ENCODE measurements at regions not wholly inside any gene's neighbourhood (a gene's known extent, or its start where the extent isn't known, plus 50 kb on each side); places are given as distances from the start of the nearest gene placed in this dataset.
"Not testable (repeated sequence)": the region's sequence is repeated elsewhere in the genome, so short reads cannot be mapped to it uniquely, and the experiment has no call there.

GRCh38 chr6:112401083-112401482 lies 54.0 kb downstream of the RFPL4B start:
- FAIRE-seq = no peak

GRCh38 chr6:112407101-112407590 lies 60.0 kb downstream of the RFPL4B start:
- FAIRE-seq = no peak

GRCh38 chr6:112408522-112408921 lies 61.4 kb downstream of the RFPL4B start:
- no peak for FAIRE-seq

- no peak for FAIRE-seq
Measured at GRCh38 chr6:112409311-112409710, 62.2 kb downstream of the RFPL4B start.

DNA sequence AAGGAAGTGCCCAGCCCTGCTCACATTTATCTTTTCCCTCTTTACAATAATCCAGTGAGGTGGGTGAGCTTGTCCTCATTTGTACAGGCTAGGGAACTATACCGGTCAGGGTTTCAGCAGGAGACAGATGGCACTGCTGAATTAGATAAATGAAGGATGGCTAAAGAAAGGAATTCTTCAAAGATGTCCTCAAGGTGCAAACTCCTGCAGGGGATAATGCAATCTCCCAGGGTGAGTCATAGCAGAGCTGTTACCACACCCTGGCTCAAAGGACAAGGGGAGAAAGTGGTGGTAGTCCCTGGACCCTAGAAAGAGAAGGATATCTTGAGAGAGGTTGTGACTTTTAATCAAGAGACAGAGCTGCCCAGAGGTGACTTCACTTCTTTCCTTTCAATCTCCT lies 66.7 kb downstream of the RFPL4B start:
- FAIRE-seq = no peak

GRCh38 chr6:112415366-112415765 lies 68.2 kb downstream of the RFPL4B start:
- FAIRE-seq = no peak

GRCh38 chr6:112416866-112417265 lies 69.7 kb downstream of the RFPL4B start:
- no peak for FAIRE-seq

DNA sequence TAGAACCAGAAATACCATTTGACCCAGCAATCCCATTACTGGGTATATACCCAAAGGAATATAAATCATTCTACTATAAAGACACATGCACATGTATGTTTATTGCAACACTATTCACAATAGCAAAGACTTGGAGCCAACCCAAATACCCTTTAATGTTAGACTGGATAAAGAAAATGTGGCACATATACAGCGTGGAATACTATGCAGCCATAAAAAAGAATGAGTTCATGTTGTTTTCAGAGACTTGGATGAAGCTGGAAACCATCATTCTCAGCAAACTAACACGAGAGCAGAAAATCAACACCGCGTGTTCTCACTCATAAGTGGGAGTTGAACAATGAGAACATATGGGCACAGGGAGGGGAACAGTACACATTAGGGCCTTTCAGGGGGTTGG lies 79.9 kb downstream of the RFPL4B start:
- not testable (repeated sequence) for FAIRE-seq

GRCh38 chr6:112427499-112427898 lies 80.4 kb downstream of the RFPL4B start:
- no peak for FAIRE-seq

DNA sequence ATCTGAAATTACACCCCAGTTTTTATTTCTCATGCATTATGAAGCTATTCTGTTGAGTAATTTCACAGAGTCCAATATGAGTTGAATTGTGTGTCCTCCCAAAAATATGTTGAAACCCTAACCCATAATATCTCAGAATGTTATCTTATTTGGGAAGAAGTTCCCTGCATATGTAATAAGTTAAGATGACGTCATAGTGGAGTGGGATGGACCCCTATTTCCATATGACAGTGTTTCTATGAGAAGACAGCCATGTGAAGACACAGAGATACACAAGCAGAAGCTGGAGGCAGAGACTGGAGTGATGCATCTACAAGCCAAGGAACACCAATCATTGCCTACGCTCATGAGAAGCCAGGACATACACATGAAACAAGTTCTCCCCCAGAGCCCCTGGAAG lies 81.3 kb downstream of the RFPL4B start:
- no peak for FAIRE-seq

GRCh38 chr6:112429226-112429625 lies 82.1 kb downstream of the RFPL4B start:
- FAIRE-seq = no peak

GRCh38 chr6:112431803-112432202 lies 84.7 kb downstream of the RFPL4B start:
- no peak for FAIRE-seq

DNA sequence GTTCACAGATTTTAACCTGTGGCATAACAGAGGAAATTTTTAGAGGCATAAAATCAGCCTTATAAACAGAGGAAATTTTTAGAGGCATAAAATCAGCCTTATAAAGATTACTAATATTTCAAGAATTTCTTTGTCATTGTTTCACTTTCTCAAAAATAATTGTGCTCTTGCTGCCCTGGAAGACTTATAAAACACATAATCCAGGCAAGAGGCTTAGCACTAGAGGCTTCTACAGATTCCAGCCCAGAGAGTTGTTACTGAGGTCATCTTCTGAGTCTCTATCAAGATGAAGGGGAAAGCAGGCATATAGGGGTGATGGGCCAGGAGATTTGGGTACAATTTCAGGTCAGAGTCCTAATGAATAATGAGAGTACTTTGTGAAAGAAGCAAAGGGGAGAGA lies 85.7 kb downstream of the RFPL4B start:
- no peak for FAIRE-seq

GRCh38 chr6:112433457-112433856 lies 86.3 kb downstream of the RFPL4B start:
- no peak for FAIRE-seq

- FAIRE-seq = no peak
Measured at GRCh38 chr6:112434896-112435435, 87.8 kb downstream of the RFPL4B start.

DNA sequence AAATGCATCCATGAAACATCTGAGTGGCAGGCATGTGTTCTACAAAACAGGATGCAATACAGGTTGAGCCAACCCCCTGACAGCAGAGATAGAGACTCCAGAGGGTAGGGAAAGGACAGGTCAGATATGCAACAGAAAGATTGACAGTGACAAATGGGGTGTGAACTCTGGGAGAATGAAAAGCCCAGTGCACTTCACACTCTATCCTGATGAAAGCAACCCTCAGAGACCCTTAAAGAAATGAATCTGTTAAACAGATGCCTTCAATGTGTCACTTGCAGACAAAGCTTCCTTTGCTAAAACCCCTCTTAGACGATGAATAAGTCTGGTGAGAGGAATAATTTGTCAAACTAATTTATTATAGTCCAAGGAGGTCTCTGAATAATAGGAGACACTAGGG lies 89.9 kb downstream of the RFPL4B start:
- no peak for FAIRE-seq

DNA sequence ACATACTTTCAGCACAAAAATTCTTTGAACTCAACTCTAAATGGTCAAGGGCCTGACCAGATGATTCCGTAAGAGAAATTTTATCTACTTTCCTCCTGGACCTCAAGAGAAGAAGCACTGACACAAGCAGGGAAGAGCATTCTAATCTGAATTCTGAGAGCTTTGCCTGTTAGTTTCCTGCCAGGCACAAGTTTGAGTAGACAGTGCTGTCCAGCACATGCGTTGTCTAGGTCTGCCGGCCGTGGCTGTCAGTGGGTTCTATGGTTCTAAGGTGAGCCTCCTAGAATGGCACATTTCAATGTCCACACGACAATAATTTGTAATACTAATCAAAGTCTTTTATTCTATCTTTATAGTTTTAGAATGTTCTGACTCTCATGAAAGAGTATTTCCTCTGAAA lies 91.9 kb downstream of the RFPL4B start:
- FAIRE-seq = no peak

GRCh38 chr6:112439432-112439831 lies 92.3 kb downstream of the RFPL4B start:
- no peak for FAIRE-seq

GRCh38 chr6:112441607-112442006 lies 94.5 kb downstream of the RFPL4B start:
- FAIRE-seq = no peak

DNA sequence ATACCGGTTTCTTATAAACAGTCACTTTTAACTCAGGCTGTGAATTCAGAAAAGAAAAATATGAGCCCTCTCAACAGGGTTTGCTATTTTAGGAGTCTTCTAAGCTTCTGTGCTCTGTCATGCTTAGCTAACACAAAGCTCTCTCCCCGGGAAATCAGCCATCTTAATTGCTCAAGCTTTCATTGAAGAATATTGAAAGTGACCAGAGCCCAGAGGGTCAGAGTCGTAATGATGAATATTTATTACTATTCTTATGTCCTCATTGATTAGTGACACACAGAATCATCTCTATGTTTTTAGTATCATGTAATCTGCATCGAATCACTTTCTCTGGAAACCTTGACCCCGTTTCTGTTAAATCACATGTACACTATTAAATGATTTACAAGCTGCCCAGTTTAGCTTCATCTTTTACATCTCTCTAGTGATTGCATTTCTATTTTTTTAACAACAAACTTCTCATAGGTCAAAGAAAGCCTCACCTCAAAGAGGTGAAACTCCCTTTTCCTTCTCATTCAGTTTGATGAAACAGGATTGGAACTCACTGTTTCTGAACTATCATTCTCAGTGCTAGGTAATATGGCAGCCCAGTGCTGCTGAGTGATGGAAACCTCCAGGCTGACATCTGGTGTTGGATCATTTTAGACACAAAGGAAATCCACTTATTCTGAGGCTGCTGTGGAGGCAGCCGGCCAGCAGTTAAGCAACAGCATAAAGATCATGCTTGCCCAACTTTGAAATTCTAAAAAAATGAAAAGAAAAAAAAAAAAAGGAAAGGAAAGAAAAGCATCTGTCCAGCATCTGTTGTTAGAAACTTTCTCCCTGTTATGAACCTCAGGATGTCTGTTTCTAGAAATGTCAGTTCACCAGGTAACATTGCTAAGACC lies 96.3 kb downstream of the RFPL4B start:
- FAIRE-seq = no peak

DNA sequence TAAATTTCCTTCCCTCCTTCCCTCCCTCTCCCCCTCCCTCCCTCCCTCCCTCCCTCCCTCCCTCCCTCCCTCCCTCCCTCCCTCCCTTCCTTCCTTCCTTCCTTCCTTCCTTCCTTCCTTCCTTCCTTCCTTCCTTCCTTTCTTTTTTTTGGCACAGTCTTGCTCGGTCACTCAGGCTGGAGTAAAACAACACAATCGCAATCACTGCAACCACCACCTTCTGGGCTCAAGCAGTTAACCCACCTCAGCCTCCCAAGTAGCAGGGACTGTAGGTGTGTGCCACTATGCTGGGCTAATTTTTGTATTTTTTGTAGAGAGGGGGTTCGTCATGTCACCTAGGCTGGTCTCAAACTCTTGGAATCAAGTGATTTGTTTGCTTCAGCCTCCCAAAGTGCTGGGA lies 101.7 kb downstream of the RFPL4B start:
- FAIRE-seq = not testable (repeated sequence)

- no peak for FAIRE-seq
Measured at GRCh38 chr6:112450663-112451062, 103.5 kb downstream of the RFPL4B start.

DNA sequence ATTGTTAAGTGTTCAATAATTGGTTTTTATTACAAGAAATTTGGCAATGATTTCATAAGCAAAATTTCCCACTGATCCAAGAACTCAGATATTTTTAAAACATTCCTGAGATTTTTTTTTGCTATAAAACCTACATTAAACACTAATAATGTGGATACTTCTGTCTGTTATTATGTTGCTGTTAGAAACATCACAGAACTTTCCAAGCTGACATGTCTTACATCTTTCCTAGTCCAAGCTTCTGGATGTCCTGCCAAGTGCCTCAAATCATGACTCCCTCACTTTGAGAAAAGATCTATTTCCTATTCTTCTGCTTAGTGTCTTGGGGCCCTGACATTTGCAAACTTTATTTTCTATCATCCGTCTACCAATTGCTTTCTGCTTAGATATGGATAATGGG lies 110.8 kb downstream of the RFPL4B start:
- no peak for FAIRE-seq

GRCh38 chr6:112459758-112460304 lies 112.7 kb downstream of the RFPL4B start:
- FAIRE-seq = no peak

Data from G401.6 (cell line).